ENCODE measurements at regions not wholly inside any gene's neighbourhood (a gene's known extent, or its start where the extent isn't known, plus 50 kb on each side); places are given as distances from the start of the nearest gene placed in this dataset.
A peak's percentile ranks its signal among the peaks of the same experiment; 100 is the strongest.

- no peak for DNase-seq
These were observed 120.4 kb upstream of the CPEB4 start for GRCh38 chr5:173767574-173768266.

- no peak for DNase-seq
These were observed 119.8 kb upstream of the CPEB4 start for GRCh38 chr5:173768267-173768806.

DNA sequence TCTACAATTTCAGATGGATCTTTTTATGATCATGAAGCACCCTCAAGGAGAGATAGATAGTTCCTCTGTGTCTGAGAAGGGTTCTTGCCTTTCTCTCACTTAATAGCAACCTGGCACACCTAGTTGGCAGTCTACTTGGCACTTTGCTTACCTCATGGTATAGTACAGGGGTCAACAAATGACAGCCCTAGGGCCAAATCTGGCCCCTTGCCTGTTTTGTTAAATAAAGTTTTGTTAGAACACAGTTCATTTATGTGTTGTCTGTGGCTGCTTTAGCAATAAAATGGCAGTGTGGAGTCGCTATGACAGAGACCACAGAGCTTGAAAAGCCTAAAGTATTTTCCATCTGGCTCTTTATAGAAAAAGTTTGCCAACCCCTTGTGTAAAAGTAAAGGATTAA, 119.3 kb upstream of the CPEB4 start:
- DNase-seq, result no peak

DNA sequence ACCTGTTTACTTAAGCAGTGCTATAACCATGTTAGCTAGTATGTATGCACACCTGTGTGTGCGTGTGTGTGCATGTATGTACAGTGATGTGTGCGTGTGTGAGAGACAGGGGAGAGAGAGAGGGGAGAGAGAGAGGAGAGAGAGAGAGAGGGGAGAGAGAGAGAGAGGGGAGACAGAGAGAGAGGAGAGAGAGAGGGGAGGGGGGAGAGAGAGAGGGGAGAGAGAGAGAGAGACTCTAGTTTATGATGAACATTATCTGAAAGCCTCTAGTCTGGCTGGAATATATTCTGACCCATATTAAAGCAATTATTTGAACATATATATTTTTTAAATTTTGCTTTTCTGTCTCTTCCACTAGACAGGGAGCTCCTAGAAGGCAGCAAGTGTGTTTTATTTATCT, 117.5 kb upstream of the CPEB4 start:
- DNase-seq, result no peak

DNA sequence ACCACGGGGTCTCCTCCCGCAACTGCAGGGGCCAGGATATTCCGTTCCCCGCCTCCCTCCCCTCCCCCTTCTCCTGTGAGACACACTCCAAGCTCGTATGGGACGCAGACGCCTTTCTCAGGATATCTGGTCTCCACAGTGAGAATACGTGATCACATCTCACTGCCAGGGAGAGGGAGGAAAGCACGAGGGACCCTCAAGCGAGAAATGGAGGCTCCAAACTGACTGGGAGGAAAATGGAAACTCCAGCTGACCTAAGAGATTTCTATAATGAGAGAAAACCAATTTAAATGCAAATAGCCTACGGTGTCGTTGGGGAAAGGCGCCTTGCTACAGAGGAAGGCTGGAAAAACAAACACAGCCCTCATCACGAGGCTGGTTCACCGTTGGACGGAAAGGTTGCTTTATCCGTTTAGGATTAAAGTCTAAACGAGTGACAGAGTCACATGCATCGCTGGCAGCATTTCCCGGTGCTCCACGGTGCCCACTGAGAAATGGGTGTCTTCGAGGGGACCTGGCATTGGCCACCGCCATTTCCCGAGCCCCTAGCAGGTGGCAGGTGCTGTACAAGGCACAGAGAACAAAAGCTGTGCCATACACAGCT, 116.9 kb upstream of the CPEB4 start:
- no peak for DNase-seq

DNA sequence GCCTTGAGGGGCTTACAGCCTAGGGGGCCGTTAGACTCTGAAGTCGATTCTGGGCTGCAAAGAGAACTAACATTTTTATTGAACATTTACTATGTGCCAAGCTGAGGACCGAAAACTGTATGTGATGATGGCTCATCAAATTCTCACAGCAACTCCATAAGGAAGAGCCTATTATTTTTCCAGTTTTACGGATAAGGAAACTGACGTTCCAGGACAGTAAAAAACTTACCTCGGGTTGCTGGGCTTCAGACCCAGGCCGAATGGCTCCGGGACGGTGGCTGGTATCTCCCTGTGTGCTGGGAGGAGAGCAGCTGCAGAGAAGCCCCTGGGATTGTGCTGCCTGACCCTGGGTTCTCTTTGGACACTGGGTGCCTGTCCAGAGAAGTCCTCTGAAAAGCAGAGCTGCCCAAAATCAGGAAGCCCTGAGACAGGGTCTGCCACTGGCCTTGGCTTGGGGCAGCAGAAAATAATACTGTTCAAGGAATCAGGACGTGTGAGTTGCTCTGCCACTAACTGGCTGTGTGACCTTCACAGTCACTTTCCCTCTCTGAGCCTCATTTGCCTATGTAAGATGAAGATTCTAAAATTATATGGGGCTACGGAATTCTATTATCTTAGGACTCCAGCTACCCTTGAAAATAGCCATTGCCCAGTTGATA, 116.3 kb upstream of the CPEB4 start:
- DNase-seq, result no peak

GRCh38 chr5:173772384-173773059, 115.6 kb upstream of the CPEB4 start:
- DNase-seq, result no peak

- no peak for DNase-seq
These were observed 113.8 kb upstream of the CPEB4 start for GRCh38 chr5:173774271-173774761.

DNA sequence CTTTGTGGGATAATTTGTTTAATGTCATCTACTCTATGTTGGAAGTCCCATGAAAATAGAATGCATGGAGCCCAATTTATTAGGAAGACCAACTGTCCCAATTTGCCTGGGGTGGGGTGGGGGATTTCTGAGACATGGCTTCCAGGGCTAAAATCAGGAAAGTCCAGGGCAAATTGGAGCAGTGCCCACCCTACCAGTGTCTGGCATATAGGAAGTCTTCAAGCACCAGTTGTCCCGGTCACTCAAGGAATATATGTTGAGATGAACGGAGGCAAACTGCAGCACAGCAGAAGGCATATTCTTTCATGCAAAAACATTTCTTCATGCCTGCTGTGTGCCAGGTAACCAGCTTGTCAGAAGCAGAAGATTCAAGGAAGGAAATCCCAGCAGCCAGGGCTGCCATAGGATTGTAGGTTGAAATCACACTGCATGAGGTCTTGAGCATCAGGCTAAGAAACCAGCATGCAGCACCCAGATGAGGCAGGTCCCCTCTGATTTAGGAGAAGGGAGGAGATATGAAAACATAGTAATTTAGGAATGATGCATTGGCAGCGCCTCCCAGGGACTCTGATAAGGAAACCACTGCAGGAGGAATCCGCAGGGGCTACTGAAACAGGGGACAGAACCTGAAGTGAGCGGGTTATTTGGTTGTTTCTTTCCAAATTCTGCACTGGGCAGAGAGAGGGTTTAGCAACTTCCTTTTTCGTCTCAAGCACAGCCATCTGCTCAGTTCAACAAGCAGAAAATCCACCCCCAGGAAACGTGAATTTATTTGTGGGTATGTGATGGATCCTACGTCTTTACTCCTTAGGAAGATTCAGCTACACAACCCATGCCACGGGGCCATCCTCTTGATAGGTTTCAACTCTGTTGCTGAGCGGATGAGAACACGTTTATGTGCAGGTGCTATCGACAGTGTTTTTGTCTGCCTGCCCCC, 112.6 kb upstream of the CPEB4 start:
- DNase-seq, result no peak

DNA sequence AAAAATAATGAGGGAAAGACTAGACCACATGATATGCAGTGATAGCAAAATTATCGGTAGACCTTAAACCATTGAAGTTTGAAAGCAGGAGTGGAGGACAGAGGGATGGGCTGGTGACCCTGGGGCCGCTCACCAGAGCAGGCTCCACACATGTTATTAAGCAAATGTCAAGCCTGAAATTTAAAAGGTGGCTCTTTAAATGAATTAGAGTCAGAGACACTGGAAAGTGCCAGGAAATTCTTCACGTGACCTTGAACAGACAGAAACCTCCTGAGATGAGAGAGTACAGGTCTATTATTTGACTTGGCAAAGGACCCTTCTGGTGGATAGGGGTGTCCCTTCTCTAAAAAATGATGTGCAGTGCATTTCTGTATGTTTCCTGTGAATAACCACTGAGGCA, 111.0 kb upstream of the CPEB4 start:
- DNase-seq, result no peak

DNA sequence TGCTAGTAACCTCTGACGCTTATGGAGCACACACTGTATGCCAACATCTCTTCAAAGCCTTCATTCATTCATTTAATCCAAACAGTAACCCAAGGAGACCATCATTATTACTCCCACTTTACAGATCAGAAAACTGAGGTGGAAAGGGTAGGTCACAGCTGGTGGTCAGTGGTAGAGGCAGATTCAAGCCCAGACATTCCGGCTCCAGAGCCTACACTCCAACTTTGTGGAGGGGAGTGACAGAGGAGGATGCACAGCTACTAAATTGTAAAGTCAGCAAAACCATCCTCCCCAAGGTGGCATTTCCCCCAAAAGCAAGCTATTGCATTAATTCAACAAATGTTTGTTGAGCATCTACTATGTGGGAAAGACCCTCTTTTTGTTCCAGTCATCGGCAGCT, 110.5 kb upstream of the CPEB4 start:
- no peak for DNase-seq

- no peak for DNase-seq
These were observed 109.9 kb upstream of the CPEB4 start for GRCh38 chr5:173778152-173778782.

GRCh38 chr5:173778784-173779304, 109.3 kb upstream of the CPEB4 start:
- DNase-seq, result peak; percentile 49

DNA sequence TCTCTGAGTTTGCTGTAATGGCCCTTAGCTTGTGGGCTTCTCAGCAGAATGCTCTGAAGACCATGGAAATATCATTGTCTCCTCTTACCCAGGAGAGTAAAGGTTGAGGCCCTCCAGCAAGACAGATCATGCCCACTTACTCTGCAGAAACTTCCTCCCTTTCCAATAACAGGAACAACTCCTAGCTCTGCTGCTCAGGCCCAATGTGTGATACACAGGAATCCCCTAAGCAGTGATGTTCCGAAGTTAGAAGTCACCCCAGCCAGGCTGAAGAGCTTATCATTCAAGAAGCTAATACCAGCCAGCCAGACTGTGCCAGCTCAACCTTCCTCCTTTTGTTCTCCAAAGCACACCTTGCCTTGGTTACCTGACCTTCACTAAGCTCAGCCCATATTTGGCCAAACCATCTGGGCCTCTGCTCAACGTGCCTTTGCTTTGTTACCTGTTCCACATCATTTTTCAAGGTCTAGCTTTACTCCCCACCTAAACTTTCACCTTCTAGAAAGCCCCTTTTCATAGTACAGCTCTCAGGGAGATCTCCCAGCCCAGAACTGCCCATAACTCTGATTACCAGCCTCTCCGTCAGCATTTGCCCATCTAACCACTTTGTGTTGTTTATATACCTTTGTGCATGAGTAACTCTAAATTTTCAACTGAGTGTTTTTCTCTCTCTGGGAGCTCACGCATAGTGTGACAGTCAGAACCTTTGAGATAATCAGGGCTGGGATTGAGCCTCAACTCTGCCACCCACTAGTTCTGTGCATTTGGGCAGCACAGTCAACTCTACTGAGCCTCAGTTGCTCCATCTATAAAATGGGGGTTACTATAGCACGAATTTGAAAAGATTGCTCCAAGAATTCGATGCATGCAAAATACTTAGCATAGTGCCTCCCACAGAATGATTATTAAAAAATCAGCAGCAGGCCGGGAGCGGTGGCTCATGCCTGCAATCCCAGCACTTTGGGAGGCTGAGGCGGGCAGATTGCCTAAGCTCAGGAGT, 107.6 kb upstream of the CPEB4 start:
- no peak for DNase-seq

DNA sequence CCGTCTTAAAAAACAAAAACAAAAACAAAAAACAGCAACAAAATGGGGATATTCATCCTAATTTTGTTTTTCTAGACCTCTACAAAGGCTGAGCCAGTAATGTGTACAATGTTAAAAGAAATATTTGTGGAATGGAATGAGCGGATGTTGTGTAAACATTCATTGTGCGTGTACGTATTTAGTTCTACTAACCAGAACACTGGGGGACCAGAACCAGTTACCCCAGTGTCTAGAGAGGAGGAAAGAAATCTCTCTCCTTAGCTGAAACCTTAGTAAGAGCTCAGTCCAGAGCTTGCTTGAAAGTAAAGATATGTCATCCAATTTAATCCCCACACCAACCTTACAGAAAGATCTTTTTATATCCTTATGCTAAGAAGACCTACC, 106.7 kb upstream of the CPEB4 start:
- no peak for DNase-seq

DNA sequence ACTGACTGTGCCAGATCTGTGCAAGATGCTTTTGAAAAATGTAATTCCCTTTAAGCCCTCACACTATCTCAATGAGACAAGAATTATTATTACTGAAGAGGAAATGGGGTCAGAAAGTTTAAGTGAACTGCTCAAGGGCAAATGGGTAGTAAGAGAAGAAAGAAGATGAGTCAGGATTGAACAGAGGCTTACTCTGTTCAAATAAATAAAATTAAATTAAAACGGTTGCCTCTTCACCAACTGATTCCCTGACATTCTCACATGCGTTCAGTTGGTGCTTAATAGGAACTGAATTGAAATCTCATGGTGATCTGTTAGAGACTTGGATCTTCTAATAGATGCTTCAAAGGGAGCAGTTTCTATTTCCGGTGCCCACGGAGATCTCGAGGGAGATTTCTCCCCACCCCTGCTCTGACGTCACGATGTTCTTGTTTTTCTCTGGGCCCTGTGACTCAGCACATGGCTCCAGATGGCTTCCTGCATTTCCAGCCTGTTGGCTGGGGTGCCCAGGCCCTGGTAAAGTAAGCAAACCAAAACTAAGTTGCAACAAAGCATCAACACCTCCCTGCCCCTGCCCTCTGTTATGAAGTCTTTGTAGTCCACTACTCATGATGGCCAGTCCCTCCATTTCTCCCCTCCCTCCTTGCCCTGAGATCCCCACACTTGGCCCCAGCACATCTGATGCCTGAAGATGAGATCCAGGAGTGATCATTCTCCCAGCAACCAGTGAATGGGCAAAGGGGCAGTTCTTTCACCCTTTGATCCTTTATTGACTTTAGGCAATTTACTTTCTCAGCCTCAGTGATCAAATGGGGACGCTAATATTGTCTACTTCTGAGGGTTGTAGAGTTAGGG, 106.1 kb upstream of the CPEB4 start:
- DNase-seq, result peak; percentile 87

- peak; percentile 89 for DNase-seq
These were observed 105.5 kb upstream of the CPEB4 start for GRCh38 chr5:173782671-173783101.

- DNase-seq, result no peak
These were observed 104.8 kb upstream of the CPEB4 start for GRCh38 chr5:173783371-173783770.

DNA sequence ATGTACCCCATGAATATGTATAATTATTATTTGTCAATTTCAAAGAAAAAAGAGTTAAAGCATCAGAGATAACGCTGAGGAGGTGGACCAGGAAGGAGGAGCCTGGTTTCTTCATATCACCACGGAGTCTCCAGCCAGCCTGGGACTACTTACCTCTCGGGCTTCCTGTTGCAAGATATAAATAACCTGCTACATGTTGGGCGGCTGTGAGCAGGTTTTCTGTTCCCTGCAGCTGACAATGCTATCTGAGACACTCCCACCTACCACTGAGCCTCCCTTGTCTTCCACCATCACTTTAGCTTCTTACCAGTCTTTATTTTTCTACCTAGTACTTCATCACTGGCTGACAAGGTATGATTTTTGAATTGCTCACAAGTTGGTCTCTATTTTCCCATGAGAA, 102.7 kb upstream of the CPEB4 start:
- no peak for DNase-seq
